K562 (cell line): ENCODE measurements at regions not wholly inside any gene's neighbourhood (a gene's known extent, or its start where the extent isn't known, plus 50 kb on each side); places are given as distances from the start of the nearest gene placed in this dataset.
A peak's percentile ranks its signal among the peaks of the same experiment; 100 is the strongest.

Source experiments
- ATAC-seq: fragments of 200-7000 bp; cut with Tn5 transposase; 3 replicates; pipeline ENCODE4 v1.9.1; 2020; ENCODE audit warnings: moderate library complexity
- BruUV-seq: library from RNA; stranded (reverse); fragments of 400-500 nt; replicated peaks from 2 replicates; lab custom pipeline; 2021; lab: Mats Ljungman, UMichigan
- CTCF ChIA-PET: fragments of 300-600 bp; formaldehyde crosslinking; extraction: SDS; loops from one replicate; lab custom pipeline; 2021; ENCODE audit warnings: low intra/inter-chr PET ratio; lab: Yijun Ruan, JAX
- POLR2A ChIA-PET: fragments of 300-600, 350-650 bp; sonication (Branson Sonifier 250); formaldehyde crosslinking; extraction: SDS; loops from one replicate; lab custom pipeline; 2021; ENCODE audit warnings: antibody characterized with exemption, inconsistent platforms; lab: Yijun Ruan, JAX
- DNase-seq, 4 experiments: peaks; one replicate each; pipeline versions ENCODE4 v3.0.0 to v3.0.0-alpha.2; 2011 to 2018; ENCODE audit warnings: low spot score in 3 of 4, mixed read lengths in 3 of 4; ENCODE audit errors: extremely low read depth in 1 of 4
- FAIRE-seq: peaks from 2 replicates; lab custom pipeline; 2011; peaks lifted over from hg19 to GRCh38; lab: Jason Lieb, UNC
- H2AFZ ChIP-seq: 2 replicates; pipeline ENCODE4 v1.6.0; 2011; ENCODE audit warnings: low read depth, low read length, control low read depth, inconsistent platforms
- H3K27ac ChIP-seq: fragments of 200-600 bp; 3 replicates; pipeline ENCODE4 v1.8.0; 2011; ENCODE audit warnings: low read depth, mild to moderate bottlenecking, control low read depth, inconsistent platforms, low read length, moderate library complexity, mixed read lengths; ENCODE audit errors: extremely low read depth
- H3K27me3 ChIP-seq, 2 experiments: fragments of 300-600 bp in 1 of 2; 2 replicates in 1 of 2; 3 replicates in 1 of 2; pipeline versions ENCODE4 v1.6.0 to v1.8.0; 2011; ENCODE audit warnings: inconsistent platforms in 2 of 2, low read length in 2 of 2, mild to moderate bottlenecking in 1 of 2, mixed read lengths in 1 of 2, moderate library complexity in 1 of 2; ENCODE audit not compliant: control insufficient read depth in 2 of 2, insufficient read depth in 2 of 2
- H3K36me3 ChIP-seq: fragments of 300-600 bp; 3 replicates; pipeline ENCODE4 v1.8.0; 2011; ENCODE audit warnings: mild to moderate bottlenecking, low read length, inconsistent platforms; ENCODE audit not compliant: control insufficient read depth, insufficient read depth
- H3K4me1 ChIP-seq, 2 experiments: fragments of 200-600 bp in 1 of 2; replicated peaks in 1 of 2; 2 replicates in 1 of 2; 3 replicates in 1 of 2; pipeline versions ENCODE4 v1.5.1 to v1.8.0; 2011; ENCODE audit warnings: inconsistent platforms in 2 of 2, low read length in 2 of 2, mild to moderate bottlenecking in 1 of 2, mixed read lengths in 1 of 2, moderate library complexity in 1 of 2; ENCODE audit not compliant: control insufficient read depth in 2 of 2, insufficient read depth in 2 of 2
- H3K4me2 ChIP-seq: 2 replicates; pipeline ENCODE4 v1.6.1; 2011; ENCODE audit warnings: low read length, control low read depth, inconsistent platforms, mixed read lengths; ENCODE audit not compliant: insufficient read depth
- H3K4me3 ChIP-seq: fragments of 200-600 bp; sonication (generic), shearing (Covaris generic); 2 replicates; pipeline ENCODE4 v1.5.1; 2016; ENCODE audit warnings: control low read depth, inconsistent platforms
- H3K79me2 ChIP-seq: fragments of 200-600 bp; 3 replicates; pipeline ENCODE4 v1.8.0; 2011; ENCODE audit warnings: low read length, inconsistent platforms; ENCODE audit not compliant: control insufficient read depth, insufficient read depth
- H3K9ac ChIP-seq, 2 experiments: 2 replicates each; pipeline versions ENCODE4 v1.6.0 to v1.6.1; 2011; ENCODE audit warnings: low read depth in 2 of 2, low read length in 2 of 2, control low read depth in 1 of 2, inconsistent platforms in 1 of 2, mild to moderate bottlenecking in 1 of 2, mixed read lengths in 1 of 2; ENCODE audit not compliant: insufficient read depth in 1 of 2
- H3K9me1 ChIP-seq: one replicate; pipeline ENCODE4 v1.6.0; 2011; ENCODE audit warnings: inconsistent platforms, mild to moderate bottlenecking, low read length, moderate library complexity; ENCODE audit not compliant: control insufficient read depth, insufficient read depth
- H3K9me3 ChIP-seq: replicated peaks from 2 replicates; pipeline ENCODE4 v1.5.1; 2011; ENCODE audit warnings: low read depth, low read length, inconsistent platforms; ENCODE audit not compliant: control insufficient read depth, insufficient read depth
- H4K20me1 ChIP-seq: replicated peaks from 2 replicates; pipeline ENCODE4 v1.6.1; 2011; ENCODE audit warnings: low read length, inconsistent platforms, mixed read lengths; ENCODE audit not compliant: control insufficient read depth, insufficient read depth
- CREBBP ChIP-seq: IDR thresholded peaks from one replicate; pipeline ENCODE4 v1.6.1; 2012; ENCODE audit warnings: low read depth, mild to moderate bottlenecking, control low read depth, inconsistent platforms, low read length
- ETV5 ChIP-seq: sonication (generic); formaldehyde crosslinking; IDR thresholded peaks from 2 replicates; pipeline ENCODE4 v1.4.0; 2020; ENCODE audit warnings: low read depth, mild to moderate bottlenecking, missing genetic modification reagents
- FOXK2 ChIP-seq, 2 experiments: fragments of 450-650 bp; IDR thresholded peaks in 1 of 2; conservative IDR thresholded peaks in 1 of 2; 2 replicates each; pipeline ENCODE4 v1.6.1; 2016; ENCODE audit warnings: low read depth in 2 of 2, mild to moderate bottlenecking in 1 of 2
- MAZ ChIP-seq, 2 experiments: fragments of 450-650 bp in 1 of 2; sonication (generic) in 1 of 2; formaldehyde crosslinking; IDR thresholded peaks in 1 of 2; conservative IDR thresholded peaks in 1 of 2; 2 replicates each; pipeline versions ENCODE4 v1.4.0 to v1.5.0; 2020; ENCODE audit warnings: mild to moderate bottlenecking in 1 of 2, missing genetic modification reagents in 1 of 2
- NFXL1 ChIP-seq: fragments of 450-650 bp; formaldehyde crosslinking; IDR thresholded peaks from 2 replicates; pipeline ENCODE4 v1.4.0; 2021; ENCODE audit warnings: mild to moderate bottlenecking
- SIN3A ChIP-seq, 2 experiments: fragments of 150-350 bp in 1 of 2; IDR thresholded peaks; 2 replicates each; pipeline ENCODE4 v1.6.1; 2011 to 2016; ENCODE audit warnings: borderline replicate concordance in 2 of 2, low read depth in 2 of 2, low read length in 2 of 2, mild to moderate bottlenecking in 2 of 2, moderate library complexity in 2 of 2; ENCODE audit not compliant: control insufficient read depth in 1 of 2
- SMAD3 ChIP-seq: fragments of 450-650 bp; formaldehyde crosslinking; conservative IDR thresholded peaks from 2 replicates; pipeline ENCODE4 v1.4.0; 2020; ENCODE audit warnings: mild to moderate bottlenecking
- TBL1XR1 ChIP-seq, 2 experiments: IDR thresholded peaks; 2 replicates each; pipeline ENCODE4 v1.6.1; 2012; ENCODE audit warnings: improper control_type of control experiment in 2 of 2, low read length in 2 of 2, mild to moderate bottlenecking in 1 of 2
- YY1 ChIP-seq, 3 experiments: IDR thresholded peaks; 2 replicates each; pipeline ENCODE4 v1.6.1; 2011; ENCODE audit warnings: low read length in 2 of 3, mild to moderate bottlenecking in 2 of 3, moderate library complexity in 2 of 3, borderline replicate concordance in 1 of 3, control low read depth in 1 of 3, low read depth in 1 of 3; ENCODE audit not compliant: insufficient read depth in 3 of 3, insufficient replicate concordance in 2 of 3, control insufficient read depth in 1 of 3, insufficient read length in 1 of 3; ENCODE audit errors: extremely low read depth in 1 of 3
- ZNF124 ChIP-seq: sonication (generic); formaldehyde crosslinking; IDR thresholded peaks from 2 replicates; pipeline ENCODE4 v1.8.1; 2022; ENCODE audit warnings: missing genetic modification reagents
- ZNF24 ChIP-seq: fragments of 450-650 bp; IDR thresholded peaks from 2 replicates; pipeline ENCODE4 v1.6.1; 2016
- ZNF707 ChIP-seq: fragments of 250-450 bp; sonication (Bioruptor Pico); conservative IDR thresholded peaks from 2 replicates; pipeline ENCODE4 v1.8.0; 2022; ENCODE audit warnings: inconsistent platforms, mild to moderate bottlenecking, moderate library complexity
- in situ Hi-C: fragments of 300-500 bp; cut with MboI; formaldehyde crosslinking; loops from 4 replicates; pipeline ENCODE4 v1.15.0; 2018; ENCODE audit warnings: inconsistent platforms, mixed read lengths
- intact Hi-C: fragments of 100-400 bp; cut with micrococcal nuclease; formaldehyde crosslinking; loops from 2 replicates; pipeline ENCODE4 v1.14.2; 2022
- TF ChIP-seq, protein P1 (sequence below): fragments of 250-450 bp; sonication (Bioruptor Pico); IDR thresholded peaks from 2 replicates; pipeline ENCODE4 v1.8.0; 2022; ENCODE audit warnings: inconsistent platforms, mild to moderate bottlenecking, moderate library complexity, borderline replicate concordance

DNA sequence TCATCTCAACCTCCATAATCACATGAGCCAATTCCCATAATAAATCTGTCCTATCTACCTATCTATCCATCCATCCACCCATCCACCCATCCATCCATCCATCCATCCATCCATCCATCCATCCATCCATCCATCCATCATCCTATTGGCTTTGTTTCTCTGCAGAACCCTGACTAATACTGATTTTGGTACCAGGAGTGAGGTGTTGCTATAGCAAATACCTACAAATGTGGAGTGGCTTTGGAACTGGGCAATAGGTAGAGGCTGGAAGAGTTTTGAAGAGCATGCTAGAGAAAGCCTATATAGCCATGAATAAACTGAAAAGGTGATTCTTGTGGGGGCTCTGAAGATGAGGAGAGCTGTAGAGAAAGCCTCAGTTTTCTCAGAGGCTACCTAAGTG, 88.7 kb upstream of the ANKRD28 start:
- Histone ChIP-seq H3K9me3 (no peaks in the 10 kb centered on the region), H3K36me3 (no peaks in the 10 kb centered on the region), H3K9me1 (no peaks in the 10 kb centered on the region), H2AFZ (no peak overlapping the region), H4K20me1 (no peaks in the 10 kb centered on the region), H3K9ac (no peak overlapping the region), H3K27ac (no peak overlapping the region), H3K4me3 (no peak overlapping the region), H3K4me2 (no peak overlapping the region), H3K4me1 (no peaks in the 10 kb centered on the region), H3K79me2 (no peaks in the 10 kb centered on the region), H3K27me3 (no peaks in the 10 kb centered on the region)
- BruUV-seq: no TSS peak
- TF ChIP-seq FOXK2 (conservative IDR thresholded peaks at IDR 0.05 in 1 of 2, IDR thresholded peaks at IDR 0.05 in 1 of 2; ENCODE audit: low read depth in 2 of 2) (no peak), NFXL1 (CRISPR knock-in tag) (no peak), YY1 (IDR thresholded peaks at IDR 0.05; ENCODE audit: borderline replicate concordance in 1 of 3, control insufficient read depth in 1 of 3, extremely low read depth in 1 of 3, insufficient read depth in 3 of 3, insufficient read length in 1 of 3, insufficient replicate concordance in 2 of 3, low read depth in 1 of 3, low read length in 2 of 3) (no peak), SMAD3 (CRISPR knock-in tag) (no peak), MAZ (CRISPR knock-in tag; conservative IDR thresholded peaks at IDR 0.05 in 1 of 2, IDR thresholded peaks at IDR 0.05 in 1 of 2) (no peak), ZNF124 (CRISPR knock-in tag) (no peak), ZNF24 (no peak), SIN3A (IDR thresholded peaks at IDR 0.05; ENCODE audit: borderline replicate concordance in 2 of 2, control insufficient read depth in 1 of 2, low read depth in 2 of 2, low read length in 2 of 2) (no peak), CREBBP (peak; percentile 52), ZNF707 (CRISPR knock-in tag) (peak; percentile 92), ETV5 (CRISPR knock-in tag) (no peak), TBL1XR1 (IDR thresholded peaks at IDR 0.05; ENCODE audit: low read length in 2 of 2) (no peak)
- TF ChIP-seq, protein P1, sequence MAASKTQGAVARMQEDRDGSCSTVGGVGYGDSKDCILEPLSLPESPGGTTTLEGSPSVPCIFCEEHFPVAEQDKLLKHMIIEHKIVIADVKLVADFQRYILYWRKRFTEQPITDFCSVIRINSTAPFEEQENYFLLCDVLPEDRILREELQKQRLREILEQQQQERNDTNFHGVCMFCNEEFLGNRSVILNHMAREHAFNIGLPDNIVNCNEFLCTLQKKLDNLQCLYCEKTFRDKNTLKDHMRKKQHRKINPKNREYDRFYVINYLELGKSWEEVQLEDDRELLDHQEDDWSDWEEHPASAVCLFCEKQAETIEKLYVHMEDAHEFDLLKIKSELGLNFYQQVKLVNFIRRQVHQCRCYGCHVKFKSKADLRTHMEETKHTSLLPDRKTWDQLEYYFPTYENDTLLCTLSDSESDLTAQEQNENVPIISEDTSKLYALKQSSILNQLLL: no peak
- intact Hi-C loops (no loop called here), in situ Hi-C loops (no loop called here)
- ATAC-seq (no peak), DNase-seq (no peak), FAIRE-seq (no peak)
- ChIA-PET CTCF (no interaction called here), POLR2A (no interaction called here)
